Effector memory CD4-positive, alpha-beta T cell (primary cell): ENCODE measurements at regions not wholly inside any gene's neighbourhood (a gene's known extent, or its start where the extent isn't known, plus 50 kb on each side); places are given as distances from the start of the nearest gene placed in this dataset.

ENCODE experiments used
- DNase-seq, 3 donors: peaks; one replicate each; pipeline ENCODE4 v3.0.0-alpha.2; 2020
- H3K27ac ChIP-seq: 2 replicates; pipeline ENCODE4 v1.7.0; 2013; ENCODE audit warnings: mild to moderate bottlenecking, low read length, moderate library complexity; ENCODE audit not compliant: insufficient read depth, poor library complexity, severe bottlenecking
- H3K27me3 ChIP-seq: replicated peaks from 2 replicates; pipeline ENCODE4 v1.7.0; 2013; ENCODE audit warnings: mild to moderate bottlenecking, low read length; ENCODE audit not compliant: insufficient read depth, control insufficient read depth, poor library complexity, severe bottlenecking
- H3K36me3 ChIP-seq: 2 replicates; pipeline ENCODE4 v1.7.0; 2013; ENCODE audit warnings: mild to moderate bottlenecking, low read length, moderate library complexity; ENCODE audit not compliant: control insufficient read depth, insufficient read depth
- H3K4me1 ChIP-seq: 2 replicates; pipeline ENCODE4 v1.7.0; 2013; ENCODE audit warnings: low read length, mild to moderate bottlenecking; ENCODE audit not compliant: control insufficient read depth, insufficient read depth, poor library complexity, severe bottlenecking
- H3K4me3 ChIP-seq: 2 replicates; pipeline ENCODE4 v1.7.0; 2013; ENCODE audit warnings: low read length, low read depth, mild to moderate bottlenecking; ENCODE audit not compliant: insufficient read depth, poor library complexity, severe bottlenecking
- H3K9me3 ChIP-seq: 2 replicates; pipeline ENCODE4 v1.7.0; 2013; ENCODE audit warnings: mild to moderate bottlenecking, low read length, moderate library complexity; ENCODE audit not compliant: control insufficient read depth

DNA sequence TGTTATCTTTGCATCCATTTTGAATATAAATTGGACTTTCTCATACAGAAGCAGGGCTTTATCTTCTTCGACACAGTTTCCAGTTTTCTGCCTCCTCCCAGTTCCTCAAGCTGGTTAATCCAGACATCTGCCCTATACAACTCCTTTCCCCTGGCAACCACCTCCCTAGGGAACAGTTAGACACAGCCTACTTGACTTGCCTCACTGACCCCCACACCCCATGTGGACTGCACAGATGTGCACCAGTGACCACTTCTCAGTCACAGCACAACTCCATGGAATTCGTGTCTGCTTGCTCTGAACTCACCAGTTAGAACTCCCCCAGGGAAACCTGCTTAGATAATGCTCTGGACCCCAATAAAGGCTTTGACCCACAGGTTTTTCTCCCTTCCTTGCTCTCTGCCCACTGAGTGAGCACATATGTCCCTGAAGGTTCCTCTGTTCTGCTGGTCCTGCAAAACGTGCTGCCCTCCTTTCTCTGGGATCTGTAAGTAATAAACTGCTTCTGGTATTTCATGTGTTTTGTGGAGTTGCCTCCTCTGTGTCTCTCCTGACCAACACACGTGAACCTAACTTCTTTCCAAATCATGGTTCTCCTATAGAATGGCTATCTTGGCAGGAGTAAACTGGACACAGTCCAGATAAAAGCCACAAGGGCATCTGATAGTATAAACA is 351.2 kb downstream of the CD83 start:
- no peaks in the 10 kb centered on the region for H3K9me3 ChIP-seq
- no peak overlapping the region for H3K4me3 ChIP-seq
- H3K27me3 ChIP-seq = no peaks in the 10 kb centered on the region
- DNase-seq = no peak
- H3K4me1 ChIP-seq = no peaks in the 10 kb centered on the region
- no peak overlapping the region for H3K27ac ChIP-seq
- no peaks in the 10 kb centered on the region for H3K36me3 ChIP-seq

DNA sequence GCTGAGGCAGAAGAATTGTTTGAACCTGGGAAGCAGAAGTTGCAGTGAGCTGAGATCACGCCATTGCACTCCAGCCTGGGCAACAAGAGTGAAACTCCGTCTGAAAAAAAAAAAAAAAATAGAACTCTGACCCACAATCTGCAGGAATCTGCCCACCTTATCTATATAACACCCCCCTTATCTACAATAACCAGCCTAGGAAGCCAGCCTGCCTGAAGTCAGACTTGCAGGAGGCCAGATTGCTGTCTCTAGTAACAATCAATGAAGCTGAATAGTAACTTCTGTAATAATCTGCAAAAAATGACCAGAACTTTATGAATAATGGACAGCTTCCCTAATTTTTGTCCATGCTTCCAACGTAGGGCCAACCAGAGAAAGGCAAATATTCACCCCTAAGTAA is 352.5 kb downstream of the CD83 start:
- DNase-seq = no peak
- H3K4me1 ChIP-seq = no peaks in the 10 kb centered on the region
- no peak overlapping the region for H3K4me3 ChIP-seq
- H3K36me3 ChIP-seq = no peaks in the 10 kb centered on the region
- no peak overlapping the region for H3K27ac ChIP-seq
- H3K27me3 ChIP-seq = no peaks in the 10 kb centered on the region
- H3K9me3 ChIP-seq = no peaks in the 10 kb centered on the region

DNA sequence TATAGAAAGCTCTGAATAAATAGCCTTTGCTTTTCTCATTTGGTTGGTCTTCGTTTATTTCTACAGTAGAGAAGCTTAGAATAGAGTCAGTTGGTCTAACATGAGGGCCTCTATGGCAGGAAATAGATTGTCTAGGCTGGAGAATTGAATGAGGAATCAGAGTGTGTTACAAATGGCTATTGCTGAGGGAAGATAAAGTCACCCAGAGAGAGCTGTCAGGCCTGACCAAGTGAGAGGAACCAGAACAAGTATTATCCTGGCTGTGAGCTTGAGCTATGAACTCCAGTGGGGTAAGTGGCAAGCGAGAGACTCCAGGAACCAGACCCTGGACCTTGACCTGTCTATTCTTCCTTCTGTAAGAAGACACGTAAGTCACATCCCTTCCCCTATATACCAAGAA is 353.1 kb downstream of the CD83 start:
- no peak overlapping the region for H3K27ac ChIP-seq
- H3K4me1 ChIP-seq = no peaks in the 10 kb centered on the region
- no peaks in the 10 kb centered on the region for H3K27me3 ChIP-seq
- no peaks in the 10 kb centered on the region for H3K36me3 ChIP-seq
- no peak for DNase-seq
- no peak overlapping the region for H3K4me3 ChIP-seq
- H3K9me3 ChIP-seq = no peaks in the 10 kb centered on the region

DNA sequence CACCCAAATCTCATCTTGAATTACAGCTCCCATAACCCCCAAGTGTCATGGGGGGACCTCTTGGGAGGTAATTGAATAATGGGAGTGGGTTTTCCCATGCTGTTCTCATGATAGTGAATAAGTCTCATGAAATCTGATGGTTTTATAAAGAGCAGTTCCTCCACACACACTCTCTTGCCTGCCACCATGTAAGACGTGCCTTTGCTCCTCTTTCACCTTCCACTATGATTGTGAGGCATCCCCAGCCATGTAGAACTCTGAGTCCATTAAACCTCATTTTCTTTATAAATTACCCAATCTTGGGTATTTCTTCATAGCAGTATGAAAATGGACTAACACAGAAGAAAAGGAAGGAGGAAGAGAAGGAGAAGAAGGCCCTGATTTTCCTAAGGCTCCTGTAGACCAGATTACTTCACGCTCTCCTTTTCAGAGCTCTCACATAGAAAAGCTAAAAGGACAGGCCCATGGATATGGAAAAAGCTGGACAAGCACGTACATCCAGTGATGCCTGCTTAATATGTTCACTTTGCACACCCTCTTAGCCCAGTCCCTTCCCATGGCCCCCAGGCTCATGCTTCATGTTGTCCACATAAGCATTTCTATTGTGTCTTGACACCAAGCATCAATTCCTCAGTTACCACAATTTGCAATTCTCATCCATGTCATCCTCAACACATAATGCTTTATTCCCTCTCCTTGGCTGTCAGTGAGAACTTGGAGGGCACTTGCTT is 354.8 kb downstream of the CD83 start:
- no peak overlapping the region for H3K4me3 ChIP-seq
- no peak overlapping the region for H3K27ac ChIP-seq
- no peak for DNase-seq
- no peaks in the 10 kb centered on the region for H3K36me3 ChIP-seq
- H3K4me1 ChIP-seq = no peaks in the 10 kb centered on the region
- no peaks in the 10 kb centered on the region for H3K27me3 ChIP-seq
- no peaks in the 10 kb centered on the region for H3K9me3 ChIP-seq

DNA sequence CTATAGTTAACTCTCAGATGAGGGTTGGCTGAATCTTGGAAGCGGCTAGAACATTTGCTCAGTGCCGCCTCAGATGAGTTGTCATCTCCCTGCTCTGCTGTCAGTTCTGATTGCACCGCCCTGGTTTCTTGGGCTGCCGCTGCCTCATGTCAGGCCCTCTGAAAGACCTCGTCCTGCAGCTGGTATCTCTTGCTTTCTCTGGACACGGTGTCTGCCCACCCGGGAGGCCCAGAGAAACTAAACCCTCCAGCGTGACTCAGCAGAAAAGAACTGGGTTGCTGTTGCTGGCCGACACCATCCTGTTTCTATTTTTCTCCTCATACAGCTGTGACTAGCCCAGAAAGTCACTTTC is 355.4 kb downstream of the CD83 start:
- no peaks in the 10 kb centered on the region for H3K4me1 ChIP-seq
- H3K4me3 ChIP-seq = no peak overlapping the region
- no peak overlapping the region for H3K27ac ChIP-seq
- DNase-seq = no peak
- no peaks in the 10 kb centered on the region for H3K9me3 ChIP-seq
- no peaks in the 10 kb centered on the region for H3K36me3 ChIP-seq
- H3K27me3 ChIP-seq = no peaks in the 10 kb centered on the region

DNA sequence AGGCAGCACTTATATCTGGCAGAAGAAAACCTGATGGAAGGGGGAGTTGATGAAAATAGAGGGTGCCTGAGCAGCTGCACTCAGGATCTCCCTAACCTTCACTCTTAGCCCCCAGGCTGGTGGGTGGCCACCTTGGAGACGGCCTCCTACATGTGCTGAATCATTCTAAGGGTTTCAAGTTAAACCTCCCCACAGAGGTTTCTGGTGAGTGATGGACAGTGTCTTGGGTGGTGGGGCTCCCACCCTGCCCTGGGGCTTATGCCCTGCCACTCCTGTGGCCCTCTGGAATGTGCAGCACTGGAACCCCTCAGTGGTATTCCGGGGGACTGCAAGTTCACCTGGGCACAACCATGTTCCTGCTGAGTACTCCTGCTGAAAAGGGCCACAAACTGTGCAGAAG is 357.2 kb downstream of the CD83 start:
- no peak overlapping the region for H3K4me3 ChIP-seq
- H3K27me3 ChIP-seq = peaks cover 3% of the 10 kb centered on the region
- no peaks in the 10 kb centered on the region for H3K9me3 ChIP-seq
- no peaks in the 10 kb centered on the region for H3K4me1 ChIP-seq
- no peak for DNase-seq
- H3K36me3 ChIP-seq = no peaks in the 10 kb centered on the region
- no peak overlapping the region for H3K27ac ChIP-seq

DNA sequence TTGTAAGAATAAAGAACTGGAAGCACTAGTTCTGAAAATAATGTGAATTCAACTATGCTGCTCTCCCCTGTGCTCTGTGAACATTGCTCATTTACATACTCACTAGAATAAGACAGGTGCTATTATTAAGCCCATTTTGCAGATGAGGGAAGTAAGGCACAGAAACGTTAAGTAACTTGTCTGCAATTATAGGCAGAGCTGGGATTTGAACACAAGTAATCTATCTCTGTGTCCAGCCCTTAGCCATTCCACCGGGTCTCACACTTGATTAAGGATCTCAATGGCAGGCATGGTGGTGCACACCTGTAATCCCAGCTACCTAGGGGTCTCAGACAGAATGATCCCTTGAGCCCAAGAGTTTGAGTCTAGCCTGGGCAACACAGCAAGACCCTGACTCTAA is 357.7 kb downstream of the CD83 start:
- Histone ChIP-seq H3K4me3 (no peak overlapping the region), H3K36me3 (no peaks in the 10 kb centered on the region), H3K9me3 (no peaks in the 10 kb centered on the region), H3K4me1 (no peaks in the 10 kb centered on the region), H3K27ac (no peak overlapping the region), H3K27me3 (peaks cover 3% of the 10 kb centered on the region)
- DNase-seq = no peak

DNA sequence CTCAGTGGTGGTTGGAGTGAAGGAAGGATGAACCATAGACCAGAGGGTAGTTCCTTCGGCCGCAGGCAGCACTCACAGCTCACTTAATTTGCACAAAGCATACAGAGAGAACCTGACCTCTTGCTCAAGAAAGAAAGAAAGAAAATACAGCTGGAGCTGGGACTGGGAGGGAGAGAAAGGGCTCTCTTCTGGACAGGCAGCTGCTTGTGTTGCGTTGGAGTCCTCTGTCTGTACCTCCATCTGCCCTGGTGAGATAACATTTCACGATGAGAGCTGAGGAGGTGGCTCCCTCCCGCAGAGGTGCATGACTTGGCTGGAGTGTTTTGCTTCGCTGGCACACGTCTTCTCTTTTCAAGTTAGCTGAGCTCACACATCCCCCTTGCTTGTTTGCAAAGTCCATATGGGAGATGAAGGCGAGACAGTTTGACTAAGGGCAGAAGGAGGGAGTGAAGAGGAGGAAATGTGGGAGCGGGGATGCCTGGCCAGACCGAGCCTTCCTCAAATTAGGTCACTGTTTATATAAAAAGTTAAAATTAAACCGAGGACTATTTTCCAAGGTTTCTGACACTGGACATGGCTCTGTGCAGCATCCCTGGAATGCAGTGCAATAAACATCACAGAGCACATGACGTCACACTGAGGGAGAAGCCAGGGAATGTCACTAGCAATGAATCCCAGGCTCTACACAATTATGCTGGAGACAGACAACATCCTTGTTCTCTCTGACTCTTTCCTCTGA is 359.4 kb downstream of the CD83 start:
- H3K4me1 ChIP-seq = no peaks in the 10 kb centered on the region
- H3K27me3 ChIP-seq = peaks cover 3% of the 10 kb centered on the region
- H3K27ac ChIP-seq = no peak overlapping the region
- H3K4me3 ChIP-seq = no peak overlapping the region
- no peaks in the 10 kb centered on the region for H3K36me3 ChIP-seq
- no peak for DNase-seq
- H3K9me3 ChIP-seq = no peaks in the 10 kb centered on the region

DNA sequence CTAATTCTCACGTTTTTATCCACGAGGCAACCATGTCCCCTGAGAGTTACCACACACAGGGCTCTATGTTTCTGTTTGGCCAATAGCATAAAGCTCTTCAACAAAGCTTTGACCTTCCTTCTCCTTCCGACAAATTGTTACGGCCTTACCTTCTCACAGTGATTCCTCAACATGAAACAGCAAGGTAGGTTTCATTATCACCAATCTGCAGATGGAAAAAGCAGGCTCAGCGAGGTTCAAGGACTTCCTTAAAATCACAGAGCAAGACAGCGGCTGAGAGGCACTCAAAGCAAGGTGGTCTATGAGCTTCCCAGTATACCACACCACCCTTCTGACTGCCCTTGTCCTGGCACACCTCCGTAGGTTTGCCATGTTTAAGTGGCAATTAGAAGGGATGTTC is 360.0 kb downstream of the CD83 start:
- Histone ChIP-seq H3K9me3 (no peaks in the 10 kb centered on the region), H3K4me3 (no peak overlapping the region), H3K36me3 (no peaks in the 10 kb centered on the region), H3K27me3 (peaks cover 3% of the 10 kb centered on the region), H3K4me1 (no peaks in the 10 kb centered on the region), H3K27ac (no peak overlapping the region)
- DNase-seq = no peak
